HFFc6 (cell line): ENCODE measurements at regions not wholly inside any gene's neighbourhood (a gene's known extent, or its start where the extent isn't known, plus 50 kb on each side); places are given as distances from the start of the nearest gene placed in this dataset.

Source experiments
- DNase-seq: peaks from one replicate; pipeline ENCODE4 v3.0.0-alpha.2; 2018
- H3K27ac Mint-ChIP-seq: 2 replicates; pipeline ENCODE4 v1.8.0; 2020; ENCODE audit warnings: mild to moderate bottlenecking, mixed read lengths
- H3K27me3 Mint-ChIP-seq: 2 replicates; pipeline ENCODE4 v1.8.0; 2021; ENCODE audit warnings: mild to moderate bottlenecking, moderate library complexity, mixed read lengths; ENCODE audit not compliant: insufficient read depth
- H3K36me3 Mint-ChIP-seq: 2 replicates; pipeline ENCODE4 v1.8.0; 2021; ENCODE audit warnings: low read depth, mixed read lengths
- H3K4me1 Mint-ChIP-seq: 2 replicates; pipeline ENCODE4 v1.8.0; 2020; ENCODE audit warnings: low read depth, mixed read lengths
- H3K4me3 Mint-ChIP-seq: 2 replicates; pipeline ENCODE4 v1.8.0; 2020; ENCODE audit warnings: mild to moderate bottlenecking, moderate library complexity, mixed read lengths
- H3K9me3 Mint-ChIP-seq: 2 replicates; pipeline ENCODE4 v1.8.0; 2020; ENCODE audit warnings: mild to moderate bottlenecking, mixed read lengths
- TF ChIP-seq, protein P1 (sequence below): fragments of 200-600 bp; sonication (generic); IDR thresholded peaks from 2 replicates; pipeline ENCODE4 v1.5.0; 2021; ENCODE audit warnings: antibody characterized with exemption, mild to moderate bottlenecking

DNA sequence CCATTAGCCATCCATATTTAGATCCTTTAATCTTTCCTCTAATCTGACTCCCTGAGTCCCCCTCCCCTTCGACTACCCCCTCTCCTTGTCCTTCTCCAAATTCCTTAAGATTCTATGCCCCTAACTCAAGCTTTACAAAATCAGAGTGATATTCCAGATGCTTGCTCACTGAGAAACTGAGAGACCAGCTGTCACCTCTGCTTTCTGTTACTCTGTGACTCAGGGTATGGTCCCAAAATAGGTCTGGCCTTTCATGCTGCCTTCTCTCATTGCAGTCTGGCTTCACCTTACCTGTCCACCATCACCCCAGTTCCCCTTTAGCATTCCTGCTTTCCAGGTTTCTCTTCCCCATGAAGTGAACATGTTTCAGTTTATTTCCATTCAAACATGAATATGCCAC is 383.3 kb upstream of the SLC30A5 start:
- H3K36me3 Mint-ChIP-seq: no peaks in the 10 kb centered on the region
- H3K4me3 Mint-ChIP-seq: no peak overlapping the region
- no peak overlapping the region for H3K27ac Mint-ChIP-seq
- H3K4me1 Mint-ChIP-seq: peaks cover 6% of the 10 kb centered on the region; the same call in 1 of the 2 replicates
- TF ChIP-seq, protein P1, sequence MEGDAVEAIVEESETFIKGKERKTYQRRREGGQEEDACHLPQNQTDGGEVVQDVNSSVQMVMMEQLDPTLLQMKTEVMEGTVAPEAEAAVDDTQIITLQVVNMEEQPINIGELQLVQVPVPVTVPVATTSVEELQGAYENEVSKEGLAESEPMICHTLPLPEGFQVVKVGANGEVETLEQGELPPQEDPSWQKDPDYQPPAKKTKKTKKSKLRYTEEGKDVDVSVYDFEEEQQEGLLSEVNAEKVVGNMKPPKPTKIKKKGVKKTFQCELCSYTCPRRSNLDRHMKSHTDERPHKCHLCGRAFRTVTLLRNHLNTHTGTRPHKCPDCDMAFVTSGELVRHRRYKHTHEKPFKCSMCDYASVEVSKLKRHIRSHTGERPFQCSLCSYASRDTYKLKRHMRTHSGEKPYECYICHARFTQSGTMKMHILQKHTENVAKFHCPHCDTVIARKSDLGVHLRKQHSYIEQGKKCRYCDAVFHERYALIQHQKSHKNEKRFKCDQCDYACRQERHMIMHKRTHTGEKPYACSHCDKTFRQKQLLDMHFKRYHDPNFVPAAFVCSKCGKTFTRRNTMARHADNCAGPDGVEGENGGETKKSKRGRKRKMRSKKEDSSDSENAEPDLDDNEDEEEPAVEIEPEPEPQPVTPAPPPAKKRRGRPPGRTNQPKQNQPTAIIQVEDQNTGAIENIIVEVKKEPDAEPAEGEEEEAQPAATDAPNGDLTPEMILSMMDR: no peak
- peaks cover 14% of the 10 kb centered on the region for H3K27me3 Mint-ChIP-seq
- no peak for DNase-seq
- peaks cover 3% of the 10 kb centered on the region; the same call in 1 of the 2 replicates for H3K9me3 Mint-ChIP-seq

DNA sequence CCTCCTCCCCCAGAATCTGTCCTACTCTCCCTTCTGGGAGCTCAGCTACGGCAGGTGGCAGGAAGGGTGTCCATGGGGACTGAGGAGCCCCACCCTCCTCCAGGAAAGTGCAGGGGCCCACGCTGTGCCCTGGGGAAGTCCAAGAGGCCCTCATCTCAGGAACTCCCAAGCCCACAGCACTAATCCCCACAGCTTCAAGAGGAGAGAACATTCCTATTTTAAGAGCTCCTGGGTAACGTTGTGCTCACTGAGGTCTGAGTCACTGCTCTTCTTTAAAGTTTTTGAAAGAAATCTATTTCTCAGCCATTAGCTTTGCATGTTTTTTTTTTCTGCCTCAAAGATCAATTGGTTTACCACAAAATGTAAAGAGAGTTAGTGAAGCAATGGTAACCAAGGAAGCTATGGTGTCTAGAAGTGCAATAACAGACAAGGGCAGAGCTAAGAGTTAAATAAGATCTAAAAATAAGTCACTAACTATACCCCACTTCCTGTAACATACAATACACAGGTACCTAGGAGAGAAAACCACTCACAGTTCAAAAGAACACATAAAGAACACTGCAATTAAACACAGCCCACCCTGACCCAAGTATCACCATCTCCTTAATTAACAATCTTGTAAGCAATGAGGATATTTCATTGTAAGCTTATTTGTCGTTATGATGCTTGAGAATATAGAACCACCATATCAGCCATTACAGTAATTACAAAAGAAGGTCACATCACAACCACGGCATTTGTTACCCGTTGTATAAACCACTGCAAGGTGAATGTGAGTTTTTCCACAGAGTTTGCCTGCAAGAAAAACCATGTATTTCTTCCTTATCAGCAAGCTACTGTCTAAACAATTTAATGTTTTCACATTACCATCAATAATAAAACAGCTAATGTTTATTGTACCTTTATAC is 382.3 kb upstream of the SLC30A5 start:
- Mint-ChIP-seq H3K27ac (no peak overlapping the region), H3K27me3 (peaks cover 13% of the 10 kb centered on the region), H3K4me3 (no peak overlapping the region), H3K36me3 (no peaks in the 10 kb centered on the region), H3K9me3 (no peaks in the 10 kb centered on the region; the same call in 1 of the 2 replicates), H3K4me1 (peaks cover 6% of the 10 kb centered on the region; the same call in 1 of the 2 replicates)
- TF ChIP-seq, protein P1: no peak
- no peak for DNase-seq

DNA sequence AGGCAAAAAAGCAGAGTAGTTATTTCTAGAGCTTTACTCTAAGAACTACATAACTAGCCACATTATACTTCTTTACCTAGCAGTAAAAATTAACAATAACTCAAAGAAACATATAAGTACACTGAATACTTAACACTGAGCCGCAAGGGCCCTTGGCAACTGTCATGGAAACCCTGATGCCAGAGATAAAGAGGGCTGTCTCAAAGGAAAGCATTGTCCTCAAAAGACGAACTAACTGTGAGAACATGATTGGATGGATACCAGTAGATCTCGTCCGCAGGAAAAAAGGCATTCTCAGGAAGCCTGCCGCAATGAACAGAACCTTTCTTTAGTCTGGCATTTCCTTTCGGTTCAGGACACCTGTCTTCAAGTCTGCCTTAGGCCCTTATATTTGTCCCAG is 379.0 kb upstream of the SLC30A5 start:
- H3K9me3 Mint-ChIP-seq: no peaks in the 10 kb centered on the region; the same call in 1 of the 2 replicates
- H3K27ac Mint-ChIP-seq: no peak overlapping the region
- H3K27me3 Mint-ChIP-seq: peaks cover 10% of the 10 kb centered on the region
- TF ChIP-seq, protein P1: no peak
- no peaks in the 10 kb centered on the region for H3K36me3 Mint-ChIP-seq
- H3K4me1 Mint-ChIP-seq: peaks cover 6% of the 10 kb centered on the region; the same call in 1 of the 2 replicates
- no peak for DNase-seq
- no peak overlapping the region for H3K4me3 Mint-ChIP-seq

DNA sequence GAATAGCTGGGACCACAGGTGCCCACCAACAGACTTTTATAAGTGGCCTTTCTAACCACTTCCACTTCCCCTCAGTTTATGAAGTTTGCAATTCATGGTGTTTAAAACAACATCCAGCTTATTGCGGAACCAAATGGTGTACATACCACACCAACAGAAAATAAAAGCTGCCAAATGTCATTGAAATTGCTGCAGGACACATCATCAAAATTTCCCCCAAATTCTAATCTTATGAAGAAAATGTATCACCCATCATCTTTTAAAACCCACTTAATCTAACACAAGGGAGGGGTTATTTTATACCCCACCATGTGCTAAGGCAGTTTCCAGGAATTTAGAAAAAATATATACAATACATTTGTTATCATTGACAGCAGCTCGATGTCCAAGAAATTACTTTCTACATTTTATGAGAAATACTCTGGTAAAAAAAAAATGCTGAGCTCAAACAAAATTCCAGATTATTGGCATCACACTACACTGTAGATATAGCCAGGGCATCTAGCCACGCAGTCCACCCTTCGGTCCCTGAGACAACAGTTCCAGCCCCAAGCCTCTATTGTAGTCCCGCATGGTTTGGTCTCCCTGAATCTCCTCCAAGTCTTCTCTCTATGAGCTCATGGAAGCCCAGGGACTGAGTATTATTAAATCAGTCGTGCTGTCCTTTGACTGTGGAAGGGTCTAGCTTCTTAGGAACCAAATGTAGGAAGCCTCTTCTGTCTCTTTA is 372.8 kb upstream of the SLC30A5 start:
- TF ChIP-seq, protein P1: no peak
- no peaks in the 10 kb centered on the region for H3K4me1 Mint-ChIP-seq
- DNase-seq: no peak
- peaks cover 7% of the 10 kb centered on the region for H3K27me3 Mint-ChIP-seq
- H3K9me3 Mint-ChIP-seq: no peaks in the 10 kb centered on the region; the same call in none of the 2 replicates
- no peaks in the 10 kb centered on the region for H3K36me3 Mint-ChIP-seq
- H3K4me3 Mint-ChIP-seq: no peak overlapping the region
- no peak overlapping the region for H3K27ac Mint-ChIP-seq

DNA sequence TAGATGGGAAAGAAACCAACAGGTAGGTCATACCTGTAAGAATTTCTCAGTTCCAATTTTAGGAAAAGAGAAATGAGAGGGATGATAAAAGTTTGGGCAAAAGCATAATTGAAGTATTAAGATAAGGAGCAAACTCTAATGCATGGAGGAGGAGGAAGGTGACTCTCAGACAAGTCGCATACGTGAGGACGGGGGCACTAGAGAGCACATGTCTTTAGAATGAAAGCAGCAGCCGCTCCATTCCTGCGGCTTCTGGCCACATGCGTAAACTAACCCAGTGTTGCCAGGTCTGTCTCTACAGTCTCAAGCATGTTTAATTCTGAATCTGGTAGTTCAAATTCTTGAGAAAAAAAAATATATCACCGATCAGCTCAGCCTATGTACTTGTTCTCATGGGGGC is 371.5 kb upstream of the SLC30A5 start:
- no peak for DNase-seq
- Mint-ChIP-seq H3K27ac (no peak overlapping the region), H3K27me3 (peaks cover 4% of the 10 kb centered on the region), H3K4me1 (no peaks in the 10 kb centered on the region), H3K4me3 (no peak overlapping the region), H3K36me3 (no peaks in the 10 kb centered on the region), H3K9me3 (no peaks in the 10 kb centered on the region; the same call in none of the 2 replicates)
- TF ChIP-seq, protein P1: no peak
